EL (cell line): ENCODE measurements at regions not wholly inside any gene's neighbourhood (a gene's known extent, or its start where the extent isn't known, plus 50 kb on each side); places are given as distances from the start of the nearest gene placed in this dataset.

ENCODE experiments used
- DNase-seq: peaks from one replicate; pipeline ENCODE4 v3.0.0-alpha.2; 2016

DNA sequence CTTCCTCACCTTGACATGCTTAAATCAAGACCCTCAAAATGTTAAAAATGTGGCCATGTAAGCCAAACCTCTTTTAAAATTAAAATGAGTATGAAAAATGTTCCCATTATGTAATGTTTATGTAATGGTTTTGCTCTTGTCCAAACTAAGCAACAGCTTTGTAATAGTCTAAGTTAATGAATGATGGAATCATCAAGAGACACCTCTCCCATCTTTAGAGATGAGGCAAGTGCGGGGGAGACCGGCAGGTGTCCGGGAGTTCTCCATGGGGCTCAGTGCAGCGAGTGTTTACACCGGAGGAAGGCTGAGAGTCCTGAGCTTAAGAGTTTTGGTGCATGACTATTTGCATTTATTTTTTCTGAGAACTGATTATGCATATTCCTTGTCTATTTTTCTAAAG is 384.9 kb upstream of the RNF32 start:
- no peak for DNase-seq

DNA sequence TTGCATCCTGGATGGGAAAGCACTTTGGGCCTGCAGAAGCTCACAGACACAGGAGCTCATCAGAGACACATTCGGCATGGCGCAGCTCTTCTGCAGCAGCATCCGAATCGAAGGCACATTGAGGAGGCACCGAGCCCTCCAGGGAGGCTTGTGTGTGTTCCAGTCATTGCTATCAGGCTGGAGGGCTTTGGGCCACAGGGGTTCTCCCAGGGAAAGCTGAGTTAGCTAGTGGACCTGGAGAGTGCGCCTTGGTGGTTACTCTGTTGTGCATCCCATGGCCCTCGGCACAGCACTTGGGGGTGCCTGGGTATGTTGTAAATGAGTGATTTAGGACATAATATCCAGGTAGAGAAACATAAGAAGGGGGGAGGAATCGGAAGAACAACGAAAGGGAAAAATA is 388.7 kb upstream of the RNF32 start:
- DNase-seq: no peak

DNA sequence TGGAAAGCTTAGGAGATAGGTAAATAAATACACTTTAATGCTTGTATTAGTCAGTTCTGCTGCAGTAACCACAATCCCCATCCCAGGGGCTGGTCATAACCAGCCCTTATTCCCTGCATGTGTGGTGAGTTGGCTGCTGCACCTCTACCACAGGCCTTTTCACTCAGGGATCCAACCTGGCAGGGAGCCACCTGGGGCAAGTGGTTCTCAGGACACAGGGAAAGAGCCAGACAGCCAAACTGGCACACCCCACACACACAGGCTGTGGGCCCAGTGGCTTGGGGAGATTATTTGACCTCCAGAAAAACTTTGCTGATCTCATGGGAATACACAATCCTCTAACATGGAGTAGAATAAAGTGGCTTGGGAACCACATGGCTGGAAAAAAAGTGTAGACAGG is 400.0 kb upstream of the RNF32 start:
- no peak for DNase-seq

DNA sequence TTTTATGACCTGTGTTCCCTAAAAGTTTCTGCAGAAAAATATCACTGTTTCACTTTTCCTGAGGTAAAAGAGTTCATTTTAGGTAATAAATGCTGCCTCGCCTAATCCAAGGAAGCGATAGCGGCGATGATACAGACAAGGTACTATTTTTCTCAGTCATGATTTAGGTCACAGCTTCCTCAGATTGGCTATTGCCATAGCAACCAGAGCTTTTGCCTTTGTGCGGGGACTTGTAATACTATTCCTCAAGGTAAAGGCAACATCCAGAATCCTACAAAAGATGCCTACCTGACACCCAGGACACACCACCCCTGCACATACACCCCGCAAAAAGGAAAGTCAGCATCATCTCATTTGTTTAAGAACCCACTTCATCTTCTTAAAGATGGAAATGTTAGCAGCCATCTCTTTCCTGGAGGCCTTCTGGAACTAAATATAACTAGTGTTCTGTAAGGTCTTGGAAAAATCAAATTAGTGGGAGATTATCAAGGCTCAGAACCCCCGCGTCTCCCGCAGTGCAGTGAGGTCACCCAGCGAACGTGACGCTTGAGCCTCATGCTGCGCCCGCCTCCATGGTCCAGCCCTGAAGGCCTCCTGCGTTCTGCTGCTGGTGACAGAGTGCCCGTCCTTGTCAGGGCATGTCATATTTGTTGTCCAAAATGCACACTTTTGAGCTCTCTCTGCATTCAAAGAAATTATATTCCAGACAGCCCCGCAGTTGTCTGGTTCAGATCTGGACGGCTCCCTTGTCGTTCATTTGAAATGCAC is 402.0 kb upstream of the RNF32 start:
- DNase-seq: no peak

DNA sequence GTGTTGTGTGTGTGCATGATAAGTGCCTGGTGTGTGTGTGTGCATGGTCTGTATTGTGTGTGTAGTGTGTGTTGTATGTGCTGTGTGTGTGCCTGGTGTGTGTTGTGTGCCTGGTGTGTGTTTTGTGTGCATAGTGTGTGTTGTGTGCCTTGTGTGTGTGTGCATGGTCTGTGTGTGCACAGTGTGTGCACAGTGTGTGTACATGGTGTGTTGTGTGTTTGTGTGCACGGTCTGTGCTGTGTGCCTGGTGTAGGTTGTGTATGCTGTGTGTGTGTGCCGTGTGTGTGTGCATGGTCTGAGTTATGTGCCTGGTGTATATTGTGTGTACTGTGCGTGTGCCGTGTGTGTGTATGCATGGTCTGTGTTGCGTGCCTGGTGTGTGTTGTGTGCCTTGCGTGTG is 403.0 kb upstream of the RNF32 start:
- DNase-seq: no peak

DNA sequence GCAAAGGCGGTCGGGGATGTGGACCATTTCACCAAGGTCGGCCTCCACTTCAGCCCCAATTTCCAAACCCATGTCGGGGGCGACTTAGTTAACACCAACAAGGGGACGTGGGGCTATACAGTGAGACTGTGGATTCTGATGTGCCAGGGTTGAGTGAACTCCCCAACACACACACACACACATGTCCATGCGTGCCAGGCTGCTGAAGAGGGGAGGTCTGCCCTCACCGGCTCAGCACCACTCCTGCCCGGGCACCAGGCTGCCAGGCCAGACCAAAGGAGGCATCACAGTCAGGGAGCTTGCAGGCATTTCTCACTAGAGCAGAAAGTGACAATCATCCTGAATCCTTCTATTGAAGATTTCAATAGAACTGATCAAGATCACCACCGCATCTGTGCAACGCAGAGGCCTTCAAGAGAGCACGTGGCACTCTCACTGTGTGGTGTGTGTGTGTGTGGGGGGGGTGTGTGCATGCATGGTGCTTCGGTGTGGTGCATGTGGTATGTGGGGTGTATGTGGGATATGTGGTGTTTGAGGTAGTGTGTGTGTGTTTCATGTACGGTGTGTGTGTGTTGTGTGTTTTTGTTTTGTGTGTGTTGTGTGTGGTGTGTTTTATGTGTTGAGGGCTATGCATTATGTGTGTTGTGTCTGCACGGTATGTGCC is 403.5 kb upstream of the RNF32 start:
- DNase-seq: no peak

DNA sequence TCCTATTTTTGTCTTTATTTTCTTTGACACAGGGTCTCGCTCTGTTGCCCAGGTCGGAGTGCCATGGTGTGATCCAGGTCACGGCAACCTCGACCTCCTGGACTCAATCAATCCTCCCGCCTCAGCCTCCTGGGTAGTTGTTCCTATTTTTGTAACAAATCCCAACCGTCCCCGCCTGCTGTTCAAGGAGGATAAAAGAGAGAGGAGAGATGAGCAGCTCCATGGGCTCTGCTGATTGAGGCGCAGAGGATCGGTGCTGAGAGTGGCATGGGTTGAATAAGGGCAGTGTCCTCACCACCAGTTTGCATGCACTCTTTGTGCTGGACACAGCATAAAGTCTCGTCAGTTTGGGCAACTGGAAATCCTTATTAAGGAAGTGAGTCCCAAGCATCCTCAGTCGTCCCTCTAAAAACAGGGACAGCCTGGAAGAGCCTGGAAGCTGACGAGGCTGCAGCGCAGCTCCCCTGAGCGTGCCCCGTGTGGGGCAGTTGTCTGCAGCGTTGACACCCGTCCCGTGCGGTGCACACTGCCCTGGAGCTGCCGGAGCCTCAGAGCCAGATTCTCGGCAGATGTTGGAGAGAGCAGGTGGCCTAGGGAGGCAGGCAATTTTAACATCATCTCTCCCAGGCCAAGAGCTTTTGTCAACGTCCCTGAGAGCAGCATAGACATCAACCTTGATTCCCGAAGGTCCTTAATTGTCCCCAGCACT is 404.2 kb upstream of the RNF32 start:
- DNase-seq: no peak

DNA sequence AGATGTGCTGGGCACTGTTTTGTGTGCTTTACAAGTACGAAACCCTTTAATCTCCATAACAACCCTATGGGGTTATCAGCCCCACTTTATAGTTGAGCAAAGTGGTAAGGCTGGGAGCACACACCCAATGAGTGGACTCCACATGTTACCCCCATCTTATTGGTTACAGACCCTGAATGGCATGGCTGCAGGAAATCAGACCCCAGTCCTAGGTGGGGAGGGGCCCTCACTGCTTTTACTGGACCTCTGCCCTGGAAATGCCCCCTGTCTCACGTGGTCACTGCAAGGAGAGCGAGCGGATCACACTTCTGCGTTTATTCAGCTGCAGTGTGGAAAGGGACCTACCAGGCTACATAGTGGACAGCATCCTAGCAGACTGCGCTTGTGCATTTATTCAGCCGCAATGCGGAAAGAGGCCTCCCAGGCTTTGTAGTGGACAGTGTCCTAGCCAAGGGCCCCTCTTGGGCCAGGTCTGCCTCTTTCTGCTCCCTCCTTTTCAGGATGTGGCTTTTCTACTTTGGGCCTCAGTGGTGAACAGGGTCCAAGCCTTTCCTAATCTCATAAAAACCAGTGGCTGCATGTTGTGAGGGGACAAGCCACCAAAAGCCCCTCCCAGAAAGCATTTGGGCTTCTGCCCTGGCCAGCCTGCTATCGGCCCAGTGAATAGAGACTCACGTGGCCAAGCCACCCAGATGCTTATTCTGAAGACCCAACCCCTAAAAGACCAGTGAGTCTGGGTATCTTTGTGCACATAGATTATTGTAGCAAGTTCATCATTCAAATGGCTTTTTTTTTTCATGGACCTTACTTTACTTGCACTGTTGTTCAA is 405.7 kb upstream of the RNF32 start:
- DNase-seq: no peak

DNA sequence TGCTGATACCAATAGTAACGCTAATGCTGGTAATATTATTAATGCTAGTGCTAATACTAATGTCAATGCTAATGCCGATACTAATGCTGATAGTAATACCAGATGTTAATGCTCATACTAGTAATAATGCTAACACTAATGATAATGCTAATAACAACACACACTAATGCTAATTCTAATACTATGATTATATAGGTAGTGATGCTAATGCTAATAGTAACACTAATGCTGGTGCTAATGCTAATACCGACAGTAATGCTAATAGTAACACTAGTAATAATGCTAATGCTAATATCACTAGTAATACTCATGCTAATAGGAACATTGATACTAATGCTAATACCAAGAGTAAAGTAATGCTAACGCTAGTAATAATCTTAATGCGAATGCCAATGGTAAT is 406.4 kb upstream of the RNF32 start:
- no peak for DNase-seq

DNA sequence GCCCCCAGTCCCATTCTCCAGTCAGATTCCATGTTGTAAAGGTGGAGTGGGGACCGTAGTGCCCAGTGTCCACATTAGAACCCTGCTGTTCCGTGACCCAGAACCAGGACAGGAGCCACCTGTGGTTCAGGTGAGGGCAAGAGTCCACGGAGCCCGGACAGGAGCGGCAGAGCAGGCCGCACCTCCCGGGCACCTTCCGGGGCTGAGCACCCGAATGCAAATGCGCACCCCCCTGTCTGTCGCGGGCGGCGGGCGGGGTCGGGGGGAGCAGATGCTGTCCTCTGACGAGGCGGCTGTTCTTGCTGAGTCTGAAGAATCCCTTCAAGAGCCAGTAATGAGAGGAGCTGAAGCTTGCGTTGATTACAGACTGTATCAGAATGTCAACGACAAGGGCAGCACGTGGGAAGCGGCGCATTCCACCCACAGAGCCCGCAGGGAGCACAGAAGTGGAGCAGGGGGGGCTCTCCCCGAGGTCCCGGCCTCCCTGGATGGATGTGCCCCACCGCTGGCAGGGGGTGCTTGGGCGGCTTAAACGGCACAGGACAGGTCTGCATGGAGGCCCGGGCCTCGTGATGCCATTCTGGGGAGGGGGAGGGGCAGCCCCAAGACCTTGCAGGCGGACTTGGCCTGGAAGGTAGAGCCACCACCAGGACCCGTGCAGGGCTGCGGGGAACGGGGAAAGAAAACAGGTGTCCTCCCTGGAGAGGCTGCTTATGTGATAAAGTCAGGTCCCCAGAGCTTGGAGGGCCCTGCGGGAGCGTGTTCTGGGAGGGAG is 407.5 kb upstream of the RNF32 start:
- no peak for DNase-seq

DNA sequence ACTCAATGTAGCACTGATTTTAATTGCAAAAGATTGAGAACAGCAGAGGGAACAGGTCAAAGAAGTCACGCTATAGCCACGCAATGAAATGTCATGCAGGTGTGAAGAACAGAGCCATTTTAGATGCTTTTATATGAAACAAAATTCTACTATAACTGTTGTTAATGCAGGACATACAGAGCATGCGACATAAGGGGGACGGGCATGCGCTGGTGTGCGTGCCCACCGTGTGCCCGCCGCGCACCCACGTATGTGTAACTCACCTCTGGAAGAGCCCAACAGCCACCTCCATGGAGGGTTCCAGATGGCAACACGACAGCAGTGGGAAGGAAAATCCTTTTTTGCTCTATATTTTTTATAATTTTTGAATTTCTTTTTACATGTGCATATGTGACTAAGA is 410.0 kb upstream of the RNF32 start:
- DNase-seq: no peak

DNA sequence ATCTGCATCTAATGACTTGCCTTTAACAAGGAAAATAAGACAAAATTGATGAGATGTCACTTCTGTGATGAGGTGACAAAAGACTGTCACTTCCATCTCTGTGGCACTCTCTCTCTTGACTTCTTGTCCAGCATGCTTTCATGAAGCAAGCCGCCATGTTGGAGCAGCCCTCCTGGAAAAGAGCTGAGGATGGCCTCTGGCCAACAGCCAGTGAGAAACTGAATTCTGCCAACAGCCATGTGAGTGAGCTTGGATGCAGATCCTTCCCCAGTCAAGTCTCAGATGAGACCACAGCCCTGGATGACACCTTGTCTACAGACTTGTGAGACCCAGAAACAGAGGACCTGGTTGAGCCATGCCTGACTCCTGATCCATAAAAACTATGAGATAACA is 412.6 kb upstream of the SHH start:
- DNase-seq: no peak

DNA sequence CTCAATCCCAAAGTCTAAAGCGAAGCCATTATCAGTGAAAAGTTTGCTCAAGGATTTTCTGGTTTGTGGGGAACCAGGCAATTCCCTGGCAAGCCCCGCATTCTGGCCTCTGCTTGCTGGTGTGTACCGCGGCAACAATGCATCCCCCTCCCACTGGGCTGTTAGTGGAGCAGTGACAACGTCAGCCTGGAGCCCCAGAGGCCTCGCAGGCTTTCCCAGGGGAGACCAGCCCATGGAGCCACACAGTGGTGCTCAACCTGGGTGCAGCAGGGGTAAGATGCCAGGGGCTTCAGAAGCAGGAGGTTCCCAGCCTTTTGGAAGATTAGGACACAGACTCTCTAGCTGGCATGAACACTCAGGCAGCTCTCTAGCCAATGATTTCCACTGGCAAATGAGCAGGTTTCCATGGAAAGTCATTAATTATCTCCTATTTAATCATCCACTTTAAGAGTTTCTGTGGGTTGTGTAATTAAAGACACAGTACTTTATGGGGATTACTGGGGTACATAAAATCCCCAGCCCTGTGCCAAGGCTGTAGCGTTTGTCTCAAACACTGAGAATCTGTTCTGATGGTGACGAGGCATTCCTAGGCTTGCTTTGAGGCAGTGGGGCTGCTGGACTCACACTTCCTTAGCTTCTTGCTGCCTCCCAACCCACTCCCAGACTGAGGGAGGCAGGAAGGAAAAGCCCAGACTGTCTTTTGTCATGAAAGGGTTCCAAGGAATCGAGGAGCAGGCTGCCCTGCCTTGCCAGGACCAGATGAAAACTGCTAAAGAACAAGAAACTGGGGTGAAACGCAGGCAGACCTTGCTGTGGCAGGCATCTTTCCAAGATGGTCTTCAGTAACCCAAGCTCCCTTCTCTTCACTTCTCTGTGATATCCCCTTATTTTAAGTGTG is 411.9 kb upstream of the SHH start:
- DNase-seq: no peak

DNA sequence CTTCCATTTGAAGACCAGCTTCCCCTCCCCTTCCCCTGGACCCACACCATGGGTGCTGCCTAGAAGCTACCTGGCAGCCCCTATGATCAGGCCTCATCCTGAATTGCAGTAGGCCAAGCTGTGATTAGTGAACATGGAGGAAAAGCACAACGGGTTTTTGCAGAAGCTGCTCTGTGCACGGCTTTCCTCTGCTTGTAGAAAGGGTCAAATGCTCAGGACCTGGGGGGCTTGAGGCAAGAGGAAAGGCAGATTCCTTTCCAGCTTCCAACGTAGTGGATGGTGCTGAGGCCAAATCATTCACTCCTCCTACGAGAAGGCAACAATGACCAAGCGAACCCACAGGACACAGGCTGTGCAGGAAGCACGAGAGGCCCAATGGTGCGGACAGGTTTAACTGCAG is 410.3 kb upstream of the SHH start:
- no peak for DNase-seq

DNA sequence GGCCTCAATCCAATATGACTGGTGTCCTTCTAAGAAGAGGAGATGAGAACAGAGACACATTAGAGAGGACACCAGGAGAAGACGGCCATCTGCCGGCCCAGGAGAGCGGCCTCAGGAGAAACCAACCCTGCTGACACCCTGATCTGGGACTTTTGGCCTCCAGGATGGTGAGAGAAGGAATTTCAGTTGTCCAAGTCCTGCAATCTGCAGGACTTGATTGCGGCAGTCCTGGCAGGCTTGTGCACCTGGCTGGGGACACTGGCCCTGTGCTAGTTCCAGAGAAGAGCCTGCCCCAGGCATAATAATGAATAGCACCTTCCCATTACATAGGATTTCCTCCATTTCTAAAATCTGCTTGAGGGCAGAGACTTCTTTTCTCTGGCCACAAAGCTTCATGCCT is 409.9 kb upstream of the SHH start:
- DNase-seq: no peak

DNA sequence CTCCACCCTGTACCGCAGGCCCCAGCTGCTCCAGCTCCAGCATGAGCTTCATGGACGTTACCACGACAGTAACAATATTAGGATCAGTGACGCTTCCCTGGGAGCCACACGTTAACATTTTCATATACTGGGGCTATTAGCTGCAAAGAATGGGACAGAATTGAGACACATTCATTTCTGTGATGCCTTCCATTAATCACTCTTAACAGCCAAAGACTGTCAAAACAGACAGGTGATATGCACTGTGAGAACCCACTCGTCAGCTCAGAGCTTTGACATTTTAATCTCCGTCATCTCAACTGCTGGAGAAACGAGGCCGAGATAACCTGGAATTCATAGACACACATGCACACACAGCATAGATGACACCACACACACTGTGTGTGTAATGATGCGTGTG is 408.4 kb upstream of the SHH start:
- DNase-seq: no peak

DNA sequence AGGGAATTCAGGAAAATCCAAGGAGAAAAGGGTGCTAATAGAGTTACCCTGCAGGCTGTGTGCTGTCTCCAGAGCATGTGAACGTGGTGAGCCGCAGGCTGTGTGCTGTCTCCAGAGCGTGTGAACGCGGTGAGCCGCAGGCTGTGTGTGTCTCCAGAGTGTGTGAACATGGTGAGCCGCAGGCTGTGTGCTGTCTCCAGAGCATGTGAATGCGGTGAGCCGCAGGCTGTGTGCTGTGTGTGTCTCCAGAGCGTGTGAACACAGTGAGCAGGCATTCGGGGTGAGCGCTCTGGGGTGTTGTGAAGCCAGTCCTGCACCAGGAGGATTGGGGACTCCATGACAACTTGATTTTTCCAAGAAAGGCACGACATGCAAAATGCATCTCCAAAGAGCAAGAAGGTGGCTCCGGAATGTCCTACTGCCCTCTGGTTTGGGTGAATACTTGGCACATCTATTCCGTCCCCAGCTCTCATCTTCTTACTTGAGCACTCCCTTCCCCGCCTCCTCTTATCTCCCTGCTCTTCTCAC is 407.9 kb upstream of the SHH start:
- DNase-seq: no peak

DNA sequence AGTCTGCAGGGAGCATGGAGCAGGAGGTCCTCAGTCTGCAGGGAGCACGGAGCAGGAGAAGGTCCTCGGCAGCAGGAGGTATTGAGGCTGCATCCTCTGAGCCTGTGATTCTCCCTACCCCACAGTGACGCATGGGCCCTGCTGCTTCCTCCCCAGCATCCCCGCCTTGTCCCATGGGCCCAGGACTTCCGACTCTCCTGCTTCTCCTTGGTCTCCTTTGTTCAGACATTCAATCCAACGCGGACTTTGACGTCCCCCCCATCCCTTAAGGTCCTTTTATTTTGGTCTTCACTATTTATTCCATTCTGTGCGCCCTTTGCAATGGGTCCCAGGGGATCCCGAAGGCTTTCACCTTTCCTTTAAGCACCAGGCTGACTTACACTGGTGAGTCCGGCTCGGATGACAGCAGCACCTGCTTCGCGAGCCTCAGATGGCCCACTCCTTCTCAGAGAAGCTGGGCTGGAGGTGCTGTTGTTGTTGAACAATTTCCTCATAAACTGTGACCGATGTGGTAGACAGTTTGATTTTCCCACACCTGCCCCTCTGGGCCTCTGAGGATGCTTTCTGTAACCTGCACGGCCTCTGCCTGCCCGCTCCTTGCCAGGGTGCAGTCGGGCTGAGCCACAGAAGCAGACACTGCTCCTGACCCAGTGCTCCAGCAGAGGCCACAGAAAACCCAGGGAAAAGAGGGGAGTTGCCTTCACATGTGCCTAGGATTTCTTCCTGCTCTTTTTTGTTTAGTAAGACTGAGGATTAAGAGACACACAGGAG is 407.2 kb upstream of the SHH start:
- DNase-seq: no peak

DNA sequence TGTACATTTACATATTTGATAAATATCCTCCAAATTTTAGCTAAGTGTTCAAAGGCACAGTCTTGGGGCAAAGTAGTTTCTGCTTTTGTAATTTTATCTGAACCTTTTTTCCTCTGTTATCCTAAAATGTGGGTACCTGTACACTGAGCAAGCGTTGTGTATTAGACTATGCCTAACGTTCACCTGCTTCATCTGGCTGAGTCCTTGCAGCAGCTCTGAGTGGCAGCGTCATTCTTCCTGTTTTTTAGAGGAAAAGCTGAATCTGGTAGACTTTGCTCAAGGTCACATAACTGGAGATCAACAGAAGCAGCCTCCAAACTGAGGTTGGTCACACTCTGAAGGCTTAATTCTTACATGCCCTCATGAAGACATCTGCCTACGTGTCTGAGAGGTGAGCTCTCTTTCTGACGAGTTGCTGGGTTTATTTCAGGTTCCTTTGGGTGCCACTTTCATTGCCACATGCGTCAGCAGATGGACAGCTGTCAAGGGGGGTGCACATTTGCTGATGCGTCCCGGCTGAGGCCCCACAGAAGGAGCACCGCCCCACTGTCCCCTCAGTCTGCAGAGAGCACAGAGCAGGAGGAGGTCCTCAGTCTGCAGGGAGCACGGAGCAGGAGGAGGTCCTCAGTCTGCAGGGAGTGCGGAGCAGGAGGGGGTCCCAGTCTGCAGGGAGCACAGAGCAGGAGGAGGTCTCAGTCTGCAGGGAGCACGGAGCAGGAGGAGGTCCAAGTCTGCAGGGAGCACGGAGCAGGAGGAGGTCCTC is 406.5 kb upstream of the SHH start:
- DNase-seq: no peak

DNA sequence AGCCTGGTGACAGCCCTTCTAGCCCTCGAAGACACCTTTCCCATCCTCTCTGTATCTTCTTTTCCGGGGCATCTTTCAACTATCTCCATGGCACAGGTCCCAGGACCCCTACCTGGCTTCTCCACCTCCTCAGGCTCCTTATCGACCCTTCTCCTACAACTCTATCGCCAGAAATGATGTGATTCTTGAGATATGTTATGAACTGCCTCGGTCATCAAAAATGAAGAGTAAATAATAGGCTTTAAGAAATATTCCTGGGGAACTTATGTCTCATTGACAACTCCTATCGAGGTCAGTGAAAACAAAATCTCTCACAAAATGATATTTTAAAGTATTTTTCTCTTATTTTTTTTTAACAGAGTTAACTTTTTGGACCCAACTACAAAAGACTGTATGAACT is 405.5 kb upstream of the SHH start:
- no peak for DNase-seq
